GM12864 (cell line): ENCODE measurements at regions not wholly inside any gene's neighbourhood (a gene's known extent, or its start where the extent isn't known, plus 50 kb on each side); places are given as distances from the start of the nearest gene placed in this dataset.

Experiments used
- DNase-seq: peaks from one replicate; pipeline ENCODE4 v3.0.0-alpha.2; 2011; ENCODE audit warnings: low read depth
- H3K4me3 ChIP-seq: 2 replicates; pipeline ENCODE4 v1.5.1; 2011; ENCODE audit warnings: mild to moderate bottlenecking, low read depth, low read length, control low read depth
- TF ChIP-seq, protein P1 (sequence below): IDR thresholded peaks from 2 replicates; pipeline ENCODE4 v1.5.1; 2011; ENCODE audit warnings: low read depth, mild to moderate bottlenecking, moderate library complexity, low read length, control low read depth, inconsistent platforms; ENCODE audit errors: missing control alignments

DNA sequence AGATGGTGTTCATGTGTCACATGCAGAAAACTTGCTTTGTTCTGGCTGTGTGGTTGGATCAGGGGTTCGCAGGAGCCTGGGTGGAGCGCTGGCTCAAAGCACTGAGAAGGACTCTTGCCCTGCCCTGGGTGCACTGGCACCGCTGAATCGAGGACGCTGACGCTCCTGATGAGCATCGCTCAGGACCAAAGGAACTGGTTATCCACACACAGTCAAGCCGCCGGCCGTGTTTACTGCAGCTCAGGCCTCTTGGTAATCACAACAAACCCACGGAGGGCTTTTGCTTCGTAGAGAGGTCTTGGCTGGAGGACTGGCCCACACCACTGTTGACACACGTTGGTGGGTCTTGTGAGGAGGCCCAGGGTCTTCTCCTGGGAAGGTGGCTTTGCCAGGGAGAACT, 299.4 kb upstream of the IRX2 start:
- TF ChIP-seq, protein P1, sequence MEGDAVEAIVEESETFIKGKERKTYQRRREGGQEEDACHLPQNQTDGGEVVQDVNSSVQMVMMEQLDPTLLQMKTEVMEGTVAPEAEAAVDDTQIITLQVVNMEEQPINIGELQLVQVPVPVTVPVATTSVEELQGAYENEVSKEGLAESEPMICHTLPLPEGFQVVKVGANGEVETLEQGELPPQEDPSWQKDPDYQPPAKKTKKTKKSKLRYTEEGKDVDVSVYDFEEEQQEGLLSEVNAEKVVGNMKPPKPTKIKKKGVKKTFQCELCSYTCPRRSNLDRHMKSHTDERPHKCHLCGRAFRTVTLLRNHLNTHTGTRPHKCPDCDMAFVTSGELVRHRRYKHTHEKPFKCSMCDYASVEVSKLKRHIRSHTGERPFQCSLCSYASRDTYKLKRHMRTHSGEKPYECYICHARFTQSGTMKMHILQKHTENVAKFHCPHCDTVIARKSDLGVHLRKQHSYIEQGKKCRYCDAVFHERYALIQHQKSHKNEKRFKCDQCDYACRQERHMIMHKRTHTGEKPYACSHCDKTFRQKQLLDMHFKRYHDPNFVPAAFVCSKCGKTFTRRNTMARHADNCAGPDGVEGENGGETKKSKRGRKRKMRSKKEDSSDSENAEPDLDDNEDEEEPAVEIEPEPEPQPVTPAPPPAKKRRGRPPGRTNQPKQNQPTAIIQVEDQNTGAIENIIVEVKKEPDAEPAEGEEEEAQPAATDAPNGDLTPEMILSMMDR, result no peak
- no peak overlapping the region for H3K4me3 ChIP-seq
- no peak for DNase-seq

DNA sequence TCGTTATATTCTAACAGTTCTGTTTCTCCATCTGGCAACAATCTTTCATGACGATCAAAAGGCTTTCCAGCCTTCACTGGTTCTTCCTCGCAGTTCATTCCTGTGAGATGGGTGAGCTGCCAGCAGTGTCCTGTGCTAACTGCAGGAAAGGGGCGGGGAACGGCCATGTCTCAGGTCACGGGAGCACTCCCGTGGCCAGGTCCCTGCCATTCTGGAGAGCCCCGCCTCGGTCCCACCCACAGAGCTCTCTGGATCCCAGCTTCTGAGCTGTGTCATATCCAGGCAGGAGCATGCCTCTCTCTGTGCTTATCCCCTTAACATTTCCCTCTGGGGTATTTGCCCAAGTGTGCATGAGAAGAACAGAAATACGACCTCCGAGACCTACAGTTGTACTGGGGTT, 297.8 kb upstream of the IRX2 start:
- H3K4me3 ChIP-seq, result no peak overlapping the region
- no peak for DNase-seq
- TF ChIP-seq, protein P1, result no peak

DNA sequence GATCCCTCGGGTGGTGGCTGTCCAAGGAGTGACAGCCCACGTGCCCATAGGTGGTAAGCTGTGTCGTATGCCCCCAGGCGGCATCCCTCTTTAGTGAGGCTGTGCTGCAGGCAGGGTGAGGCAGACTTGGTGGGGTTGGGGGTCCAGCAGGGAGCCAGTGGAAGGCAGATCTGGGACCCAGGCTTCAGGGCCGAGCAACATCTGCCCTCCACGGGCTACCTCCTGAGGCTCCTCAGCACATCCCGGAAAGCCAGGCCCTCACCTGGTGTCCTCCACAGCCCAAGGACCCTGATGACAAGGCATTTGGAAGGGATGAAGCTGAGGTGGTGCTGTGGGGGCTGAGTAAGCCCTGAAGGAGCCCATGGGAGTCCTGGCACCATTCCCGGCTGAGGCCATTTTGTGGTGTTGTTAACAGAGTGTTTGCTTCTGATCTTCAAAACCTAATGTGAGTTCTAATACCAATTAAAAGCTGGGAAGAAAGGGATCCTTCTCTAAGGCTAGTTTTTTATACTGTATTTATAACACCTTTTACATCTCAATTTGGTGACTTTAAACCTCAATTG, 295.8 kb upstream of the IRX2 start:
- no peak overlapping the region for H3K4me3 ChIP-seq
- DNase-seq, result no peak
- TF ChIP-seq, protein P1, result no peak

DNA sequence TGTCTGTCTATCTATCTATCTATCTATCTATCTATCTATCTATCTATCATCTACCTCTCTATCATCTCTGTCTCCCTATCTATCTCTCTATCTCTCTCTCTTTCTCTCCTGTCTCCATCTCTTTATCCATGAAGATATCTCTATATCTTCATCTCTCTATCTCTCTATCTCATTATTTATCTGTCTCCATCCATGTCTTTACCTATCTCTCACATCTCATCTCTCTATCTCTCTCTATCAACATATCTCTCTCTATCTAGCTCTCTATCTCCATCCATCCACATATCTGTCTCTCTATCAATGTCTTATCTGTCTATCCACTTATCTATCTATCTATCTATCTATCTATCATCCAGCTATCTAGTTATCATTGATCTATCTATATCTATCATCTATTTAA, 292.1 kb upstream of the IRX2 start:
- no peak for DNase-seq
- H3K4me3 ChIP-seq, result no peak overlapping the region
- TF ChIP-seq, protein P1, result no peak

DNA sequence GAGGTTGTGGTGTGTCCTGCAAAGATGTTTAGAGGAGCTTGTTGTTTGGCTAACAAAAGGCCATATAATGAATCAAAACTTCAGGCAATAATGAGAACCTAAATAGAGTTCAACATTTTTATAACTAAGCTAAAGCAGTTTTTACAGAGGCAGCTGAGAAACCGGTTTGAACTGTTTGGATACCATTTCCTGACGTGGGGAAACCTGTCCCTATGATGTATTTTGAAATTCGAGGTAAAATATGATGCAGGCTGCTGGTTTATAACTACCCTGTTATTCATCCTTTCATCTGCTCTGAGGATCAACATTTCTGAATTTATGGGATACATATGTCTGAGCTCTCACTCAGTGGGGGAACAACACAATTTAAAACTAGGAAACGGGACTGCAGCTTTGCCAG, 289.5 kb upstream of the IRX2 start:
- no peak for DNase-seq
- TF ChIP-seq, protein P1, result no peak
- no peak overlapping the region for H3K4me3 ChIP-seq

DNA sequence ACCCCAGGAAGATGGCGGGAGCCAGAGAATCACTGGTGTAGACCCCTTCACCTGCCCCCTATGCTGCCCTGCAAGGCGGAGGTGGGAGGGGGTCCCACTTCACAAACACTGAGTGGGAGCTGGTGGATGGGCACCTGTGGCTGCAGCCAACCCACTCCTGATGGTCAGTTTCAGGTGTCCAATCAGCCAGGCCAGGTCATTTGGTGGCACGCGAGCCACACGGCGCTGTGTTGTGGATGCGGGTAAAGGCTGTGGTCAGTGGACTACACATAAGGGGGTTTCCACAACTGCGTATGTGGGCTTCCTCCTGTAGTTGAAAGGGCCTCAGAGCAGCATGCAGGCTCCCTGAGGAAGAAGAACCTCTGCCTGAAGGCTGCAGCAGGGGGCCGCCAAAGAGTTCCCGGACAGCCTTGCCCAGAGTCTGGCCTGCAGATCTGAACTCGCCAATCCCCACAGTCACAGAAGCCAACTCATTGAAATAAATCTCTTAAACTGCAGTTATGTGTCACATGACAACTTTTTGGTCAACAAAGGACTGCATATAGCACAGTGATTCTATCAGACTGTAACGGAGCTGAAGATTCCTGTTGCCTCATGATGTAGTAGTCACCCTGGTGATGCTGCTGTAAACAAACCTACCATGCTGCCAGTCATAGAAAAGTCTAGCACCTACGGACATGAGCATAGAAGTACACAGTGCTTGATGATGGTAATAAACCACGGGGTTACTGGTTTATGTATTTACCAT, 284.7 kb upstream of the IRX2 start:
- no peak overlapping the region for H3K4me3 ChIP-seq
- TF ChIP-seq, protein P1, result no peak
- DNase-seq, result no peak

DNA sequence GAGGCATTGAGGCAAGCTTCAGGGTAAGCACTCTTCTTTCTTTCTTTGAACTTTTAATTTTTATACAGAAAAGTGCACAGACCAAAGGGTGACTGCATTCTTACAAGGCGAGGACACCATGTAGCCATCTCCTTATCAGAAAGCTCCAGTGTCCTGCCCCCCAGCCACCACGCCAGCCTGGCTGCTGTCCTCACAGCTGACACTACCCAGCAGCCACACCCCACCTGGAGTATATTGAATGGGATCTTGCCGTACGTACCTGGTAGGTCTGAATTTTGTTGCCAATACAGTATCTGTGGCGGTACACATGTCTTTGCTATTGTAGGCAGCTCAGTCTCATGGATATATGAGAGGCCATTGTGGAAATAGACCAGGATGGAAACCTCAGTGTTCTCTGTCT, 284.0 kb upstream of the IRX2 start:
- H3K4me3 ChIP-seq, result no peak overlapping the region
- DNase-seq, result no peak
- TF ChIP-seq, protein P1, result no peak
